Gastrocnemius medialis (tissue), 4 donors: ENCODE measurements at regions not wholly inside any gene's neighbourhood (a gene's known extent, or its start where the extent isn't known, plus 50 kb on each side); places are given as distances from the start of the nearest gene placed in this dataset.

Experiments
- ATAC-seq, 2 donors: fragments of 150-250 bp; one replicate each; pipeline ENCODE4 v1.9.1; 2016
- DNase-seq, 2 donors: peaks; one replicate each; pipeline ENCODE4 v3.0.0-alpha.2; 2019
- H3K27ac ChIP-seq, 4 donors: fragments of 200-600 bp; sonication (generic); 1 replicate in 1 of 4; 2 replicates in 3 of 4; pipeline ENCODE4 v1.5.1; 2016 to 2018; ENCODE audit warnings: mild to moderate bottlenecking in 2 of 4, moderate library complexity in 1 of 4
- H3K27me3 ChIP-seq, 3 donors: fragments of 200-600 bp; sonication (generic) in 2 of 3; 1 replicate in 1 of 3; 2 replicates in 2 of 3; pipeline versions ENCODE4 v1.5.1 to v1.6.0; 2016 to 2019; ENCODE audit warnings: mild to moderate bottlenecking in 1 of 3, moderate library complexity in 1 of 3
- H3K36me3 ChIP-seq, 2 donors: fragments of 200-600 bp; sonication (generic) in 1 of 2; one replicate each; pipeline ENCODE4 v1.5.1; 2017 to 2018
- H3K4me1 ChIP-seq, 2 donors: fragments of 200-600 bp; sonication (generic) in 1 of 2; one replicate each; pipeline ENCODE4 v1.5.1; 2016 to 2017; ENCODE audit warnings: mild to moderate bottlenecking in 2 of 2
- H3K4me3 ChIP-seq, 4 donors: fragments of 200-600 bp; sonication (generic) in 3 of 4; 1 replicate in 1 of 4; 2 replicates in 3 of 4; pipeline ENCODE4 v1.5.1; 2016 to 2019; ENCODE audit warnings: mild to moderate bottlenecking in 2 of 4
- H3K9me3 ChIP-seq, 3 donors: fragments of 200-600 bp; sonication (generic) in 2 of 3; 1 replicate in 1 of 3; 2 replicates in 2 of 3; pipeline ENCODE4 v1.5.1; 2016 to 2019
- POLR2A ChIP-seq, 2 donors: fragments of 450-650 bp; IDR thresholded peaks; one replicate each; pipeline ENCODE4 v1.6.1; 2017; ENCODE audit warnings: antibody characterized with exemption in 2 of 2, mild to moderate bottlenecking in 2 of 2, moderate library complexity in 2 of 2
- in situ Hi-C, 4 donors: fragments of 200-750 bp; cut with MboI; loops; one replicate each; pipeline versions ENCODE4 v1.15.0 to v1.8.0; 2017; ENCODE audit warnings: low sequenced_read_pairs in 4 of 4
- intact Hi-C: fragments of 100-400 bp; cut with DNase I; formaldehyde crosslinking; loops from one replicate; pipeline ENCODE4 v1.15.1; 2023; ENCODE audit warnings: low total_unique reads
- TF ChIP-seq, protein P1 (sequence below), 5 experiments: fragments of 450-650 bp in 3 of 5; fragments of 200-600 bp in 2 of 5; sonication (generic) in 2 of 5; IDR thresholded peaks in 4 of 5; conservative IDR thresholded peaks in 1 of 5; 1 replicate in 4 of 5; 2 replicates in 1 of 5; pipeline ENCODE4 v1.5.1; 2016 to 2019; ENCODE audit warnings: antibody characterized with exemption in 5 of 5, mild to moderate bottlenecking in 3 of 5, moderate library complexity in 3 of 5

DNA sequence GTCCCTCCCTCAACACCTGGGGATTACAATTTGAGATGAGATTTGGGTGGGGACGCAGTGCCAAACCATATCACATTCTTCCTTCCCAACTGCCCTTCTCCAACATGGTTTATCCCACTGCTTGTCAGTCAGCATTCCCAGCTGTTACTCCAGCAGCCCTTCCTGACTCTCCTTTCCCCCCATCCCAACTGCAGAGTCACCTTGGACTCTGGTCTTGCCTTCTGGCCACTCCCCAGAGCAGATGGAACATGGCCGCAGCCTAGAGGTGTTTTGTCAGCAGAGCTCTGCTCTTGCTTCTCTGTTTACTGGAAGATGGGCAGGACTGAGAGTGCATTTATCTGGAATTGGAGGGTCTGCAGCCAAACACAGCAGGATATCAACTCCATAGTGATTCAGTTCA, 51.2 kb upstream of the MEX3C start:
- Histone ChIP-seq H3K4me1 (no peaks in the 10 kb centered on the region), H3K36me3 (no peaks in the 10 kb centered on the region), H3K4me3 (no peak overlapping the region), H3K9me3 (no peaks in the 10 kb centered on the region), H3K27ac (no peak overlapping the region), H3K27me3 (no peaks in the 10 kb centered on the region)
- TF ChIP-seq, protein P1, sequence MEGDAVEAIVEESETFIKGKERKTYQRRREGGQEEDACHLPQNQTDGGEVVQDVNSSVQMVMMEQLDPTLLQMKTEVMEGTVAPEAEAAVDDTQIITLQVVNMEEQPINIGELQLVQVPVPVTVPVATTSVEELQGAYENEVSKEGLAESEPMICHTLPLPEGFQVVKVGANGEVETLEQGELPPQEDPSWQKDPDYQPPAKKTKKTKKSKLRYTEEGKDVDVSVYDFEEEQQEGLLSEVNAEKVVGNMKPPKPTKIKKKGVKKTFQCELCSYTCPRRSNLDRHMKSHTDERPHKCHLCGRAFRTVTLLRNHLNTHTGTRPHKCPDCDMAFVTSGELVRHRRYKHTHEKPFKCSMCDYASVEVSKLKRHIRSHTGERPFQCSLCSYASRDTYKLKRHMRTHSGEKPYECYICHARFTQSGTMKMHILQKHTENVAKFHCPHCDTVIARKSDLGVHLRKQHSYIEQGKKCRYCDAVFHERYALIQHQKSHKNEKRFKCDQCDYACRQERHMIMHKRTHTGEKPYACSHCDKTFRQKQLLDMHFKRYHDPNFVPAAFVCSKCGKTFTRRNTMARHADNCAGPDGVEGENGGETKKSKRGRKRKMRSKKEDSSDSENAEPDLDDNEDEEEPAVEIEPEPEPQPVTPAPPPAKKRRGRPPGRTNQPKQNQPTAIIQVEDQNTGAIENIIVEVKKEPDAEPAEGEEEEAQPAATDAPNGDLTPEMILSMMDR (IDR thresholded peaks at IDR 0.05 in 4 of 5, conservative IDR thresholded peaks at IDR 0.05 in 1 of 5): no peak
- TF ChIP-seq POLR2A (IDR thresholded peaks at IDR 0.05): no peak
- DNase-seq (no peak), ATAC-seq (no peak)
- intact Hi-C loops (no loop called here), in situ Hi-C loops (no loop called here)

DNA sequence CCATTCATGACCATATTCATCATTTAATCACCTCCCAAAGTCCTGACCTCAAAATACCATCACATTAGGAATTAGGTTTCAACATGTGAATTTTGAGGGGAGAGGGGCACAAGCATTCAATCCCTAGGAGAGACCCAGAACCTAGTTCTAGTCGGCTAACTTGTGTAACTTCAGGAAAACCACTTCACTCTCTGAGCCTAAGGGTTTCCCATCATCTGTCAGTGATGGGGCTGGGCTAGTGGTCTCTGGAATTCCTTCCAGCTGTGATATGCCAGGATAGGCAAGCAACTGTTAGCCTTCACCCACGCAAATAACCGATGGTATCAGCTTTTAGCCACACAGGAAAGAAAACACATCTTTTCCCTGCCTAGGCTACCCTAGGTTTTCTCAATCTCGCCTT, 52.5 kb upstream of the MEX3C start:
- Histone ChIP-seq H3K36me3 (no peaks in the 10 kb centered on the region), H3K27me3 (no peaks in the 10 kb centered on the region), H3K4me3 (no peak overlapping the region), H3K9me3 (no peaks in the 10 kb centered on the region), H3K27ac (no peak overlapping the region), H3K4me1 (no peaks in the 10 kb centered on the region)
- TF ChIP-seq POLR2A (IDR thresholded peaks at IDR 0.05): no peak
- TF ChIP-seq, protein P1 (IDR thresholded peaks at IDR 0.05 in 4 of 5, conservative IDR thresholded peaks at IDR 0.05 in 1 of 5): no peak
- DNase-seq (no peak), ATAC-seq (no peak)
- in situ Hi-C loops: no loop called here
- intact Hi-C loops: no loop called here

DNA sequence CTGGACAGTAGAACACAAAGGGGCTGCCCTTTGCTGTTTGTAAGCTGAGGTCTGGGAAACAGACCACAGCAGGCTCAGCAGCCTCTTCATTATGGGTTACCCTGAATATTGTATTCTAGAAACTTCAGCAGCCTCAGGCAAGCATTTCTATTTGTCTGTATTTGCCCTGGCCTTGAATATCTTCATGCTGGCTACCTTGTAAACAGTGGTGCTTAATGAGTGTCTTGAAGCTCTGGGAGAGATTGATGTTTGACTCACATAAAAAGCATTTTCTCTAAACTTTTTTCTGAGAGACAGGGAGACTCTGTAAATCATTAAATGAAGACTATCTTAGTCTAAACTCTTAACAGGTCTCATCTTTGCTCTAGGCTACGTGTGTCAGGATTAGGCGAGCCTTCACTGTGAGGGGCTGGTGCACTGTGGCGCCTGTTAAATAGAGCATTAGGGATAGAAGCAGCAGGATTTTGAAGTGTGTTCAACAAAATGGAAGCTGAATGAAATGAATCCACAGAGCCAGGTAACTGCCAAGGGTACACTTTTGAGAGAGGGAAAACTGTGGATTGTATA, 53.1 kb upstream of the MEX3C start:
- no peak for DNase-seq
- intact Hi-C loops: no loop called here
- in situ Hi-C loops: no loop called here
- no peak overlapping the region for H3K4me3 ChIP-seq
- TF ChIP-seq, protein P1 (IDR thresholded peaks at IDR 0.05 in 4 of 5, conservative IDR thresholded peaks at IDR 0.05 in 1 of 5): no peak
- no peak for TF ChIP-seq POLR2A (IDR thresholded peaks at IDR 0.05)
- no peaks in the 10 kb centered on the region for H3K27me3 ChIP-seq
- H3K27ac ChIP-seq: no peak overlapping the region
- ATAC-seq: no peak
- H3K4me1 ChIP-seq: no peaks in the 10 kb centered on the region
- H3K9me3 ChIP-seq: no peaks in the 10 kb centered on the region
- no peaks in the 10 kb centered on the region for H3K36me3 ChIP-seq

DNA sequence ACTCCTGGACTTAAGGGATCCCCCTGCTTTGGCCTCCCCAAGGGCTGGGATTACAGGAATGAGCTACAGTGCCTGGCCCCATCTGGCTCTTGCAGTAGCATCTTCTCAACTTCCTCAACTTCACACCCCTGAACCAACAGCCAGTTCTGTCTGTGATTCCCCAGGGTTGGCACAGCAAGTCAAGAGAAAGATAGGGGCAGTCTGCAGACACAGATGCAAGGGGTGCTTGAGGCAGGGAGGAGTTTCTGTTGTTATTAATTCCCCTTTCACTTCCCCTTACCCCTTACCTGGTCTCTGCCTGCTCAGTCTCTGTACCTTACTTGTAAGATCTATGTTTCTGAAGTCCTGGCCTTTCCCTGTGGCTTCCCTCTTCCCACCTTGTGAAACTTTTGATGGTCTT, 54.1 kb upstream of the MEX3C start:
- Histone ChIP-seq H3K36me3 (no peaks in the 10 kb centered on the region), H3K4me3 (no peak overlapping the region), H3K4me1 (no peaks in the 10 kb centered on the region), H3K27ac (no peak overlapping the region), H3K27me3 (no peaks in the 10 kb centered on the region), H3K9me3 (no peaks in the 10 kb centered on the region)
- intact Hi-C loops: no loop called here
- TF ChIP-seq POLR2A (IDR thresholded peaks at IDR 0.05): no peak
- TF ChIP-seq, protein P1 (IDR thresholded peaks at IDR 0.05 in 4 of 5, conservative IDR thresholded peaks at IDR 0.05 in 1 of 5): no peak
- no peak for ATAC-seq
- in situ Hi-C loops: no loop called here
- no peak for DNase-seq

DNA sequence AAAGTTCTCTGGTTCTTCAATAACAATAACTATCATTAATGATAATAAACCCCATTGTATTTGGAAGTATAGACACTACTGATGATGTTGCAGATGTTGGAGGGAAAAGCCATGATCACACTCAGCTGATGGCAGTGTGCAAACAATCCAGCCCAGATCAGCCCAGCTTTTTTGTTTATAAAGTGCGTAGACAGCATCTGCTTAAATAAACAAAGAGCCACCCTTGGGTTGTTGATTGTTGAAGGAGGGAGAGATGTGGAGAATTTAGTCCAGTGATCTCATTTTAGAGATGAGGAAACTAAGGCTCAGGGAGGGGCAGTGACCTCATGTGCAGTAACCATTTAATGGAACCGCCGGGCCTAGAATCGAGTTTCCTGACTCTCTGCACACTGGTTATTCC, 56.0 kb upstream of the MEX3C start:
- no peaks in the 10 kb centered on the region for H3K36me3 ChIP-seq
- H3K4me1 ChIP-seq: no peaks in the 10 kb centered on the region
- in situ Hi-C loops: no loop called here
- no peaks in the 10 kb centered on the region for H3K9me3 ChIP-seq
- intact Hi-C loops: no loop called here
- no peak overlapping the region for H3K4me3 ChIP-seq
- DNase-seq (no peak), ATAC-seq (no peak)
- no peaks in the 10 kb centered on the region for H3K27me3 ChIP-seq
- TF ChIP-seq, protein P1 (IDR thresholded peaks at IDR 0.05 in 4 of 5, conservative IDR thresholded peaks at IDR 0.05 in 1 of 5): no peak
- no peak overlapping the region for H3K27ac ChIP-seq
